ENCODE measurements at regions not wholly inside any gene's neighbourhood (a gene's known extent, or its start where the extent isn't known, plus 50 kb on each side); places are given as distances from the start of the nearest gene placed in this dataset.

DNA sequence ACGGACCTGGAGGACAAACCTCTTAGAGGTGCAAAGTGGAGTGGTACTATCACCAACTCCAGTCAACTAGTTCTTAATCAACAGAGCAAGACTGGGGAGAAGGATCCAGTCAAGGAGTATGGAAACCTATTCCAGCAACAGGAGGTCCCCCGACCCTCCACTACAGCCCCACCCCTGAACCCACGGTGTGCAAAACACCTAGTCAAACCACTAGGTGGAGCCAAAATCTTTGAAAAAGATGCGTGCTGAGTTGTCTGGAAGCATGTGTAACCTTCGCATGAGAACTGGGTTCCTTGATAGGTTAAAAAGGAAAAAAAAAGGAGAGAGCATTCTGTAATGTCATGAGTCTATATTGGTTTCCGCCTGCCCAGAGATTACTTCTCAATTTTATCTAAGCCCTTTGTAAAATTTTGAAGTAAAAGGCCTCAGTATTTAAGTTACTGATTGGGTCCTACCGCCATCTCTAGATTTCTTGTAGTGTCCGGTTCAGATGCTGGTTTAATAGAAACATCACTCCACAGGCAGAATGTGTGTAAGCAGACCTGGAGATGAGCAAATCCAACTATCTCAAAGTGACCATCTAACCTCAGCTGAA lies 81.9 kb upstream of the HAO2 start:
- BruUV-seq (replicated peaks): no TSS peak
- ATAC-seq: peak; percentile 99
- no peak for TF ChIP-seq CEBPG (CRISPR knock-in tag; IDR thresholded peaks at IDR 0.05)
- TF ChIP-seq CEBPG (tag; conservative IDR thresholded peaks at IDR 0.05 in 1 of 2, IDR thresholded peaks at IDR 0.05 in 1 of 2): no peak
- TF ChIP-seq, protein P1, sequence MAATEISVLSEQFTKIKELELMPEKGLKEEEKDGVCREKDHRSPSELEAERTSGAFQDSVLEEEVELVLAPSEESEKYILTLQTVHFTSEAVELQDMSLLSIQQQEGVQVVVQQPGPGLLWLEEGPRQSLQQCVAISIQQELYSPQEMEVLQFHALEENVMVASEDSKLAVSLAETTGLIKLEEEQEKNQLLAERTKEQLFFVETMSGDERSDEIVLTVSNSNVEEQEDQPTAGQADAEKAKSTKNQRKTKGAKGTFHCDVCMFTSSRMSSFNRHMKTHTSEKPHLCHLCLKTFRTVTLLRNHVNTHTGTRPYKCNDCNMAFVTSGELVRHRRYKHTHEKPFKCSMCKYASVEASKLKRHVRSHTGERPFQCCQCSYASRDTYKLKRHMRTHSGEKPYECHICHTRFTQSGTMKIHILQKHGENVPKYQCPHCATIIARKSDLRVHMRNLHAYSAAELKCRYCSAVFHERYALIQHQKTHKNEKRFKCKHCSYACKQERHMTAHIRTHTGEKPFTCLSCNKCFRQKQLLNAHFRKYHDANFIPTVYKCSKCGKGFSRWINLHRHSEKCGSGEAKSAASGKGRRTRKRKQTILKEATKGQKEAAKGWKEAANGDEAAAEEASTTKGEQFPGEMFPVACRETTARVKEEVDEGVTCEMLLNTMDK (IDR thresholded peaks at IDR 0.05; ENCODE audit: borderline replicate concordance, insufficient read depth, low read depth, low read length, poor library complexity, severe bottlenecking): peak; percentile 69
- no peak for TF ChIP-seq ZNF780A (CRISPR knock-in tag; IDR thresholded peaks at IDR 0.05)
- TF ChIP-seq, protein P2, sequence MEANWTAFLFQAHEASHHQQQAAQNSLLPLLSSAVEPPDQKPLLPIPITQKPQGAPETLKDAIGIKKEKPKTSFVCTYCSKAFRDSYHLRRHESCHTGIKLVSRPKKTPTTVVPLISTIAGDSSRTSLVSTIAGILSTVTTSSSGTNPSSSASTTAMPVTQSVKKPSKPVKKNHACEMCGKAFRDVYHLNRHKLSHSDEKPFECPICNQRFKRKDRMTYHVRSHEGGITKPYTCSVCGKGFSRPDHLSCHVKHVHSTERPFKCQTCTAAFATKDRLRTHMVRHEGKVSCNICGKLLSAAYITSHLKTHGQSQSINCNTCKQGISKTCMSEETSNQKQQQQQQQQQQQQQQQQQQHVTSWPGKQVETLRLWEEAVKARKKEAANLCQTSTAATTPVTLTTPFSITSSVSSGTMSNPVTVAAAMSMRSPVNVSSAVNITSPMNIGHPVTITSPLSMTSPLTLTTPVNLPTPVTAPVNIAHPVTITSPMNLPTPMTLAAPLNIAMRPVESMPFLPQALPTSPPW (CRISPR knock-in tag; IDR thresholded peaks at IDR 0.05): peak; percentile 65
- TF ChIP-seq, protein P3, sequence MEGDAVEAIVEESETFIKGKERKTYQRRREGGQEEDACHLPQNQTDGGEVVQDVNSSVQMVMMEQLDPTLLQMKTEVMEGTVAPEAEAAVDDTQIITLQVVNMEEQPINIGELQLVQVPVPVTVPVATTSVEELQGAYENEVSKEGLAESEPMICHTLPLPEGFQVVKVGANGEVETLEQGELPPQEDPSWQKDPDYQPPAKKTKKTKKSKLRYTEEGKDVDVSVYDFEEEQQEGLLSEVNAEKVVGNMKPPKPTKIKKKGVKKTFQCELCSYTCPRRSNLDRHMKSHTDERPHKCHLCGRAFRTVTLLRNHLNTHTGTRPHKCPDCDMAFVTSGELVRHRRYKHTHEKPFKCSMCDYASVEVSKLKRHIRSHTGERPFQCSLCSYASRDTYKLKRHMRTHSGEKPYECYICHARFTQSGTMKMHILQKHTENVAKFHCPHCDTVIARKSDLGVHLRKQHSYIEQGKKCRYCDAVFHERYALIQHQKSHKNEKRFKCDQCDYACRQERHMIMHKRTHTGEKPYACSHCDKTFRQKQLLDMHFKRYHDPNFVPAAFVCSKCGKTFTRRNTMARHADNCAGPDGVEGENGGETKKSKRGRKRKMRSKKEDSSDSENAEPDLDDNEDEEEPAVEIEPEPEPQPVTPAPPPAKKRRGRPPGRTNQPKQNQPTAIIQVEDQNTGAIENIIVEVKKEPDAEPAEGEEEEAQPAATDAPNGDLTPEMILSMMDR (IDR thresholded peaks at IDR 0.05 in 2 of 3, conservative IDR thresholded peaks at IDR 0.05 in 1 of 3; ENCODE audit: insufficient read depth in 2 of 3, low read depth in 1 of 3, low read length in 3 of 3): peak; percentile 60 to 72 (median 68)
- 0 out of 2 replicates have a peak, but pooled peaks have one; percentile 5 for TF ChIP-seq SMC3 (conservative IDR thresholded peaks at IDR 0.05; ENCODE audit: insufficient read depth, low read depth, low read length)
- TF ChIP-seq LARP7 (IDR thresholded peaks at IDR 0.05): no peak
- TF ChIP-seq ZNF134 (CRISPR knock-in tag; conservative IDR thresholded peaks at IDR 0.05): no peak
- TF ChIP-seq, protein P4, sequence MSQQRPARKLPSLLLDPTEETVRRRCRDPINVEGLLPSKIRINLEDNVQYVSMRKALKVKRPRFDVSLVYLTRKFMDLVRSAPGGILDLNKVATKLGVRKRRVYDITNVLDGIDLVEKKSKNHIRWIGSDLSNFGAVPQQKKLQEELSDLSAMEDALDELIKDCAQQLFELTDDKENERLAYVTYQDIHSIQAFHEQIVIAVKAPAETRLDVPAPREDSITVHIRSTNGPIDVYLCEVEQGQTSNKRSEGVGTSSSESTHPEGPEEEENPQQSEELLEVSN (IDR thresholded peaks at IDR 0.05; ENCODE audit: borderline replicate concordance in 1 of 2, extremely low read depth in 1 of 2, insufficient read depth in 1 of 2, insufficient read length in 1 of 2, low read depth in 1 of 2, low read length in 1 of 2, poor library complexity in 1 of 2, severe bottlenecking in 1 of 2): peak in 1 of 2 experiments; percentile 61

More for the DNA sequence above, 81.9 kb upstream of the HAO2 start:
- WGBS (ENCODE audit: insufficient coverage, low coverage, missing lambda C conversion rate): 13% methylated on average over 8 of the region's 8 CpGs
- peak; percentile 91 for FAIRE-seq
- in situ Hi-C loops (cut with MboI) (no loop called here), intact Hi-C loops (cut with micrococcal nuclease) (loop anchor here (1.0 kb wide), 1 partner anchor 81 kb away; no protein-coding TSS in a partner anchor)
- Histone ChIP-seq H3K79me2 (ENCODE audit: control insufficient read depth, insufficient read depth, low read length) (no peaks in the 10 kb centered on the region), H3K4me2 (ENCODE audit: insufficient read depth, low read length) (no peak overlapping the region), H3K27me3 (ENCODE audit: control insufficient read depth in 2 of 2, insufficient read depth in 2 of 2, low read length in 2 of 2) (no peaks in the 10 kb centered on the region), H3K9me3 (replicated peaks; ENCODE audit: control insufficient read depth, insufficient read depth, low read depth, low read length) (no peaks in the 10 kb centered on the region), H3K9me1 (ENCODE audit: control insufficient read depth, insufficient read depth, low read length) (no peaks in the 10 kb centered on the region), H4K20me1 (replicated peaks; ENCODE audit: control insufficient read depth, insufficient read depth, low read length) (no peaks in the 10 kb centered on the region), H3K4me1 (replicated peaks in 1 of 2; ENCODE audit: control insufficient read depth in 2 of 2, insufficient read depth in 2 of 2, low read length in 2 of 2) (no peaks in the 10 kb centered on the region), H3K4me3 (no peak overlapping the region), H3K36me3 (ENCODE audit: control insufficient read depth, insufficient read depth, low read length) (no peaks in the 10 kb centered on the region; the same call in 2 of the 3 replicates), H3K27ac (ENCODE audit: extremely low read depth, low read depth, low read length) (no peak overlapping the region), H3K9ac (ENCODE audit: insufficient read depth in 1 of 2, low read depth in 2 of 2, low read length in 2 of 2) (no peak overlapping the region), H2AFZ (ENCODE audit: low read depth, low read length) (0 out of 2 replicates have a peak overlapping the region, but pooled peaks have one; percentile 28)
- ChIA-PET CTCF (ENCODE audit: low intra/inter-chr PET ratio) (interaction anchor here (0.7 to 1.0 kb wide), 3 partner anchors 31 to 1132 kb away, joined by 4 to 6 read pairs (median 5); no protein-coding TSS in a partner anchor), POLR2A (no interaction called here)
- peak; percentile 66 to 72 (median 67) for DNase-seq (ENCODE audit: extremely low read depth in 1 of 4, low spot score in 3 of 4)
